Neural progenitor cell (in vitro differentiated cells): ENCODE measurements at regions not wholly inside any gene's neighbourhood (a gene's known extent, or its start where the extent isn't known, plus 50 kb on each side); places are given as distances from the start of the nearest gene placed in this dataset.

Source experiments
- EZH2 ChIP-seq: fragments of 200-600 bp; sonication (generic); IDR thresholded peaks from 2 replicates; pipeline ENCODE4 v1.6.1; 2017; ENCODE audit warnings: antibody characterized with exemption, mild to moderate bottlenecking, moderate library complexity
- EZH2phosphoT487 ChIP-seq: fragments of 200-600 bp; sonication (generic); IDR thresholded peaks from 2 replicates; pipeline ENCODE4 v1.6.1; 2017; ENCODE audit warnings: antibody characterized with exemption
- TF ChIP-seq, protein P1 (sequence below): fragments of 200-600 bp; sonication (generic); IDR thresholded peaks from 2 replicates; pipeline ENCODE4 v1.5.1; 2017; ENCODE audit warnings: antibody characterized with exemption, mild to moderate bottlenecking

DNA sequence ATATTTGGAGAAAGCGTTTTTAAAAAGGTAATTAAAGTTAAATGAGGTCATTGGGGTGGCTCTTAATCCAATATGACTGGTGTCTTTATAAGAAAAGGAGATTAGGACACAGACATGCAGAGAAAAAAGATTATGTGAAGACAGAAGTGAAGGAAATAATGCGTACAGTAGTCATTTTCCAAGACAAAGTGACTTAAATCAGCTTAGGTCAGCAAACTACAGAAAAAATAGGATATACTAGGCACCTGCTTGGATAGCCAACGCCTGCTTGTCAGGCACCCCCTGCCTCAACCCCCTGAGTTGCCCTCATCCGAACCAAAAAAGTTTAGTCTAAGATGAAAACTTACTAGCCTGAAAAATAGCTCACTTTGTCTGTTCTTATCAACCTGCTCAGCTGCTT lies 58.2 kb upstream of the SPAG17 start:
- TF ChIP-seq, protein P1, sequence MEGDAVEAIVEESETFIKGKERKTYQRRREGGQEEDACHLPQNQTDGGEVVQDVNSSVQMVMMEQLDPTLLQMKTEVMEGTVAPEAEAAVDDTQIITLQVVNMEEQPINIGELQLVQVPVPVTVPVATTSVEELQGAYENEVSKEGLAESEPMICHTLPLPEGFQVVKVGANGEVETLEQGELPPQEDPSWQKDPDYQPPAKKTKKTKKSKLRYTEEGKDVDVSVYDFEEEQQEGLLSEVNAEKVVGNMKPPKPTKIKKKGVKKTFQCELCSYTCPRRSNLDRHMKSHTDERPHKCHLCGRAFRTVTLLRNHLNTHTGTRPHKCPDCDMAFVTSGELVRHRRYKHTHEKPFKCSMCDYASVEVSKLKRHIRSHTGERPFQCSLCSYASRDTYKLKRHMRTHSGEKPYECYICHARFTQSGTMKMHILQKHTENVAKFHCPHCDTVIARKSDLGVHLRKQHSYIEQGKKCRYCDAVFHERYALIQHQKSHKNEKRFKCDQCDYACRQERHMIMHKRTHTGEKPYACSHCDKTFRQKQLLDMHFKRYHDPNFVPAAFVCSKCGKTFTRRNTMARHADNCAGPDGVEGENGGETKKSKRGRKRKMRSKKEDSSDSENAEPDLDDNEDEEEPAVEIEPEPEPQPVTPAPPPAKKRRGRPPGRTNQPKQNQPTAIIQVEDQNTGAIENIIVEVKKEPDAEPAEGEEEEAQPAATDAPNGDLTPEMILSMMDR = no peak
- TF ChIP-seq EZH2phosphoT487 (no peak), EZH2 (no peak)
